HuH-7.5 (cell line): ENCODE measurements at regions not wholly inside any gene's neighbourhood (a gene's known extent, or its start where the extent isn't known, plus 50 kb on each side); places are given as distances from the start of the nearest gene placed in this dataset.

Source experiments
- DNase-seq: peaks from one replicate; pipeline ENCODE4 v3.0.0; 2011; ENCODE audit warnings: low spot score

GRCh38 chr4:110886856-110887255 lies 264.0 kb upstream of the PITX2 start:
- DNase-seq: no peak

- no peak for DNase-seq
Measured at GRCh38 chr4:110897784-110898183, 274.9 kb upstream of the PITX2 start.

- no peak for DNase-seq
Measured at GRCh38 chr4:110898290-110898689, 275.4 kb upstream of the PITX2 start.

- DNase-seq: no peak
Measured at GRCh38 chr4:110900213-110900769, 277.4 kb upstream of the PITX2 start.

GRCh38 chr4:110902500-110902899 lies 279.6 kb upstream of the PITX2 start:
- DNase-seq: no peak

- DNase-seq: no peak
Measured at GRCh38 chr4:110904435-110905065, 281.7 kb upstream of the PITX2 start.

GRCh38 chr4:110905367-110905766 lies 282.5 kb upstream of the PITX2 start:
- no peak for DNase-seq

- DNase-seq: no peak
Measured at GRCh38 chr4:110907801-110908313, 285.0 kb upstream of the PITX2 start.

GRCh38 chr4:110914791-110915190 lies 291.9 kb upstream of the PITX2 start:
- no peak for DNase-seq

GRCh38 chr4:110915301-110915700 lies 292.4 kb upstream of the PITX2 start:
- no peak for DNase-seq

GRCh38 chr4:110916505-110916904 lies 293.6 kb upstream of the PITX2 start:
- DNase-seq: no peak

- DNase-seq: no peak
Measured at GRCh38 chr4:110917835-110918234, 295.0 kb upstream of the PITX2 start.

GRCh38 chr4:110920990-110921389 lies 298.1 kb upstream of the PITX2 start:
- DNase-seq: no peak

GRCh38 chr4:110924761-110925160 lies 301.9 kb upstream of the PITX2 start:
- no peak for DNase-seq

GRCh38 chr4:110926841-110927400 lies 304.0 kb upstream of the PITX2 start:
- DNase-seq: no peak

- DNase-seq: no peak
Measured at GRCh38 chr4:110933341-110933740, 310.5 kb upstream of the PITX2 start.

- DNase-seq: no peak
Measured at GRCh38 chr4:110944501-110944900, 321.6 kb upstream of the PITX2 start.

- no peak for DNase-seq
Measured at GRCh38 chr4:110945600-110945999, 322.7 kb upstream of the PITX2 start.

GRCh38 chr4:110949542-110949941 lies 326.7 kb upstream of the PITX2 start:
- no peak for DNase-seq

- DNase-seq: no peak
Measured at GRCh38 chr4:110950731-110951130, 327.9 kb upstream of the PITX2 start.

GRCh38 chr4:110953191-110953590 lies 330.3 kb upstream of the PITX2 start:
- DNase-seq: no peak

GRCh38 chr4:110953898-110954297 lies 331.0 kb upstream of the PITX2 start:
- no peak for DNase-seq

- no peak for DNase-seq
Measured at GRCh38 chr4:110955748-110956147, 332.9 kb upstream of the PITX2 start.
